Left colon (tissue), 2 donors: ENCODE measurements at regions not wholly inside any gene's neighbourhood (a gene's known extent, or its start where the extent isn't known, plus 50 kb on each side); places are given as distances from the start of the nearest gene placed in this dataset.
"Not testable (repeated sequence)": the region's sequence is repeated elsewhere in the genome, so short reads cannot be mapped to it uniquely, and the experiment has no call there.

Source experiments
- ATAC-seq: fragments of 200-7000 bp; cut with Tn5 transposase; one replicate; pipeline ENCODE4 v1.9.1; 2020; ENCODE audit warnings: mild to moderate bottlenecking, moderate library complexity
- DNase-seq, 2 donors: peaks; one replicate each; pipeline ENCODE4 v3.0.0-alpha.2; 2020
- intact Hi-C, 2 donors: fragments of 100-400 bp; cut with DNase I in 1 of 2; cut with micrococcal nuclease in 1 of 2; formaldehyde crosslinking; loops; one replicate each; pipeline versions ENCODE4 v1.11.2 to v1.14.0; 2022; cut with DNase I, micrococcal nuclease
- donor health status: DM: no; HTN: no; CAD: no.
- donor health status: DM: yes; HTN: yes; CAD: no.

GRCh38 chr7:115802415-115802814 is 228.1 kb downstream of the TFEC start:
- intact Hi-C loops, result no loop called here

GRCh38 chr7:115799430-115799829 is 231.1 kb downstream of the TFEC start:
- no peak for DNase-seq
- ATAC-seq, result no peak
- intact Hi-C loops, result no loop called here

More at GRCh38 chr7:115802415-115802814, 228.1 kb downstream of the TFEC start:
- ATAC-seq (no peak), DNase-seq (no peak)

- DNase-seq (no peak), ATAC-seq (no peak)
- intact Hi-C loops, result no loop called here
Measured at GRCh38 chr7:115793958-115794702, 236.4 kb downstream of the TFEC start.

- intact Hi-C loops, result no loop called here
- DNase-seq (no peak), ATAC-seq (no peak)
Measured at GRCh38 chr7:115789901-115790300, 240.7 kb downstream of the TFEC start.

GRCh38 chr7:115789473-115789872 is 241.1 kb downstream of the TFEC start:
- ATAC-seq, DNase-seq, intact Hi-C loops: not testable (repeated sequence)

- intact Hi-C loops, result no loop called here
- DNase-seq (peak in 1 of 2 donors; percentile 6), ATAC-seq (peak; percentile 76)
Measured at GRCh38 chr7:115782696-115783490, 247.7 kb downstream of the TFEC start.

- intact Hi-C loops, result no loop called here
- ATAC-seq (peak; percentile 52), DNase-seq (no peak)
Measured at GRCh38 chr7:115779561-115779960, 251.0 kb downstream of the TFEC start.

GRCh38 chr7:115775981-115776380 is 254.6 kb downstream of the TFEC start:
- intact Hi-C loops, result no loop called here
- ATAC-seq (peak; percentile 81), DNase-seq (peak in 1 of 2 donors; percentile 30)

GRCh38 chr7:115763347-115763746 is 267.2 kb downstream of the TFEC start:
- ATAC-seq, result no peak
- no peak for DNase-seq
- intact Hi-C loops, result no loop called here

GRCh38 chr7:115758025-115758424 is 272.5 kb downstream of the TFEC start:
- intact Hi-C loops, result no loop called here
- DNase-seq, result no peak
- no peak for ATAC-seq

GRCh38 chr7:115754226-115754625 is 276.3 kb downstream of the TFEC start:
- DNase-seq (no peak), ATAC-seq (no peak)
- intact Hi-C loops, result no loop called here

GRCh38 chr7:115749924-115750323 is 280.6 kb downstream of the TFEC start:
- DNase-seq, result no peak
- intact Hi-C loops, result no loop called here
- no peak for ATAC-seq

GRCh38 chr7:115748123-115748738 is 282.3 kb downstream of the TFEC start:
- intact Hi-C loops, result no loop called here

GRCh38 chr7:115747174-115747573 is 283.4 kb downstream of the TFEC start:
- peak; percentile 53 for ATAC-seq
- intact Hi-C loops, result no loop called here
- no peak for DNase-seq

More at GRCh38 chr7:115748123-115748738, 282.3 kb downstream of the TFEC start:
- ATAC-seq (peak; percentile 84), DNase-seq (no peak)

GRCh38 chr7:115740043-115740442 is 290.5 kb downstream of the TFEC start:
- intact Hi-C loops, result no loop called here
- DNase-seq, result no peak
- ATAC-seq, result no peak

GRCh38 chr7:115734641-115735040 is 295.9 kb downstream of the TFEC start:
- ATAC-seq (no peak), DNase-seq (no peak)
- intact Hi-C loops, result no loop called here

GRCh38 chr7:115731796-115732471 is 298.6 kb downstream of the TFEC start:
- DNase-seq, result no peak
- intact Hi-C loops, result no loop called here
- no peak for ATAC-seq

- intact Hi-C loops, result no loop called here
- ATAC-seq (no peak), DNase-seq (no peak)
Measured at GRCh38 chr7:115728518-115728917, 302.0 kb downstream of the TFEC start.

GRCh38 chr7:115724400-115725056 is 306.0 kb downstream of the TFEC start:
- ATAC-seq (peak; percentile 61), DNase-seq (peak in 1 of 2 donors; percentile 10)
- intact Hi-C loops, result no loop called here
